GM19452 (cell line): ENCODE measurements at regions not wholly inside any gene's neighbourhood (a gene's known extent, or its start where the extent isn't known, plus 50 kb on each side); places are given as distances from the start of the nearest gene placed in this dataset.
"Not testable (repeated sequence)": the region's sequence is repeated elsewhere in the genome, so short reads cannot be mapped to it uniquely, and the experiment has no call there.

Source experiments
- ATAC-seq: cut with Tn5 transposase; IDR thresholded peaks from one replicate; pipeline ENCODE4 v1.9.1; 2021; ENCODE audit not compliant: unreplicated experiment

GRCh38 chr7:86045197-86045596 lies 598.5 kb upstream of the GRM3 start:
- ATAC-seq: not testable (repeated sequence)

GRCh38 chr7:86025807-86026206 lies 617.9 kb upstream of the GRM3 start:
- no peak for ATAC-seq

GRCh38 chr7:86013662-86014061 lies 630.0 kb upstream of the GRM3 start:
- ATAC-seq: no peak

- no peak for ATAC-seq
Measured at GRCh38 chr7:86012971-86013370, 630.7 kb upstream of the GRM3 start.

- ATAC-seq: no peak
Measured at GRCh38 chr7:86008898-86009297, 634.8 kb upstream of the GRM3 start.

- ATAC-seq: no peak
Measured at GRCh38 chr7:86006909-86007308, 636.8 kb upstream of the GRM3 start.

- ATAC-seq: no peak
Measured at GRCh38 chr7:86002858-86003257, 640.9 kb upstream of the GRM3 start.

GRCh38 chr7:85997515-85997914 lies 646.2 kb upstream of the GRM3 start:
- no peak for ATAC-seq

- no peak for ATAC-seq
Measured at GRCh38 chr7:85995101-85995500, 648.6 kb upstream of the GRM3 start.

GRCh38 chr7:85980740-85981139 lies 663.0 kb upstream of the GRM3 start:
- ATAC-seq: no peak

GRCh38 chr7:85974176-85974575 lies 669.5 kb upstream of the GRM3 start:
- ATAC-seq: no peak

- no peak for ATAC-seq
Measured at GRCh38 chr7:85972504-85973141, 671.1 kb upstream of the GRM3 start.

GRCh38 chr7:85954961-85955360 lies 688.7 kb upstream of the GRM3 start:
- ATAC-seq: no peak

- no peak for ATAC-seq
Measured at GRCh38 chr7:85950871-85951270, 692.8 kb upstream of the GRM3 start.

- no peak for ATAC-seq
Measured at GRCh38 chr7:85950418-85950817, 693.3 kb upstream of the GRM3 start.

- ATAC-seq: no peak
Measured at GRCh38 chr7:85947767-85948166, 695.9 kb upstream of the GRM3 start.

- ATAC-seq: no peak
Measured at GRCh38 chr7:85940798-85941197, 702.9 kb upstream of the GRM3 start.

GRCh38 chr7:85931919-85932318 lies 711.8 kb upstream of the GRM3 start:
- ATAC-seq: no peak

- no peak for ATAC-seq
Measured at GRCh38 chr7:85928500-85928899, 715.2 kb upstream of the GRM3 start.

- ATAC-seq: no peak
Measured at GRCh38 chr7:85927226-85927625, 716.5 kb upstream of the GRM3 start.

GRCh38 chr7:85924062-85924461 lies 719.6 kb upstream of the GRM3 start:
- ATAC-seq: no peak

GRCh38 chr7:85916016-85916415 lies 727.7 kb upstream of the GRM3 start:
- no peak for ATAC-seq

GRCh38 chr7:85914437-85914836 lies 727.6 kb upstream of the SEMA3D start:
- ATAC-seq: no peak
